GM12892 (cell line): ENCODE measurements at regions not wholly inside any gene's neighbourhood (a gene's known extent, or its start where the extent isn't known, plus 50 kb on each side); places are given as distances from the start of the nearest gene placed in this dataset.
"Not testable (repeated sequence)": the region's sequence is repeated elsewhere in the genome, so short reads cannot be mapped to it uniquely, and the experiment has no call there.

ENCODE experiments used
- DNase-seq: peaks from one replicate; pipeline ENCODE4 v3.0.0; 2011; ENCODE audit not compliant: insufficient read length
- FAIRE-seq: peaks from 2 replicates; lab custom pipeline; 2011; peaks lifted over from hg19 to GRCh38; lab: Jason Lieb, UNC
- POLR2A ChIP-seq: IDR thresholded peaks from 2 replicates; pipeline ENCODE4 v1.6.1; 2011; ENCODE audit warnings: low read depth, low read length, control low read depth
- POLR2AphosphoS5 ChIP-seq: IDR thresholded peaks from 2 replicates; pipeline ENCODE4 v1.6.1; 2011; ENCODE audit warnings: low read depth, low read length, control low read depth
- TAF1 ChIP-seq: IDR thresholded peaks from 2 replicates; pipeline ENCODE4 v1.6.1; 2011; ENCODE audit warnings: low read depth, mild to moderate bottlenecking, control low read depth, low read length, borderline replicate concordance

GRCh38 chr20:47428164-47428563 is 71.7 kb upstream of the ZMYND8 start:
- no peak for DNase-seq
- no peak for FAIRE-seq
- TF ChIP-seq TAF1 = no peak
- no peak for TF ChIP-seq POLR2A
- TF ChIP-seq POLR2AphosphoS5 = no peak

- DNase-seq (no peak), FAIRE-seq (no peak)
- TF ChIP-seq TAF1 (no peak), POLR2A (no peak)
Observed at GRCh38 chr20:47428851-47429336, 72.4 kb upstream of the ZMYND8 start.

DNA sequence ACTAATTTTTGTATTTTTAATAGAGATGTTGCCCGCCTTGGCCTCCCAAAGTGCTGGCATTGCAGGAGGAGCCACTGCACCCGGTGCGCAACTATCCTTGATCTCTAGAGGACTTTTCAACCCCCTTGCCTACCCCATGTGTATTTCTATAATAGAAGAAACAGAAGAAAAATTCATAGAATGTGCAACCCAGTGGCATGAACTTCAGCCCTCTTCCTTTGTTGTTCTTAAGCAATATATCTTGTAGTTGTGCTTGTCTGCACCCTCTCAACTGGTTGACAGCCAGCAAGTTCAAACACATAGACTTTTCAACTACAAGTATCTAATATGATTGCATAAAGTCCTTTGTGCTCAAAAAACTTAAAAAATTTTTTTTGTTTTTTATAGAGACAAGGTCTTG is 72.3 kb upstream of the NCOA3 start:
- FAIRE-seq (no peak), DNase-seq (no peak)
- TF ChIP-seq POLR2AphosphoS5 (no peak), POLR2A (no peak), TAF1 (no peak)

- FAIRE-seq (no peak), DNase-seq (no peak)
- no peak for TF ChIP-seq TAF1
- no peak for TF ChIP-seq POLR2A
- TF ChIP-seq POLR2AphosphoS5 = no peak
Observed at GRCh38 chr20:47430862-47431588, 70.7 kb upstream of the NCOA3 start.

GRCh38 chr20:47432834-47433210 is 68.9 kb upstream of the NCOA3 start:
- FAIRE-seq = no peak

DNA sequence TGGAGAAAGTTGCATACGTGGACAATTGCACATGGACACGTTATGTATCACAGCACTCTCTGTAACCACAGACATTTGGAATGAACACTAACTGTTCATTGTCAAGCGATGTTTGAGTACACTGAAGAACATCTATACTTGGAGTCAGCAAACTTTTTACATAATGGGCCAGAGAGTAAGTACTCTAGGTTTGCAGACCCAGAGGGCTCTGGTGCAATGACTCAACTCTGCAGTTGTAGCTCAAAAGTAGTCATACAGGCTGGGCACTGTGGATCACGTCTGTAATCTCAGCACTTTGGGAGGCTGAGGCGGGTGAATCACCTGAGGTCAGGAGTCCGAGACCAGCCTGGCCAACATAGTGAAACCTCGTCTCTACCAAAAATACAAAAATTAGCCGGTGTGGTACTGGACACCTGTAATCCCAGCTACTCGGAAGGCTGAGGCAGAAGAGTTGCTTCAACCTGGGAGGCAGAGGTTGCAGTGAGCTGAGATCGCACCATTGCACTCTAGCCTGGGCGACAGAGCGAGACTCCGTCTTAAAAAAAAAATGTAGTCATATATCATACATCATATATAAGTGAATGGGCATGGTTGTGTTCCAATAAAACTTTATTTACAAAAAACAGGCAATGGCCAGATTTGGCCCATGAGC is 67.4 kb upstream of the NCOA3 start:
- FAIRE-seq = peak; percentile 54
- not testable (repeated sequence) for DNase-seq
- 0 out of 2 replicates have a peak, but pooled peaks have one; percentile 43 for TF ChIP-seq POLR2A
- TF ChIP-seq POLR2AphosphoS5 = 0 out of 2 replicates have a peak, but pooled peaks have one; percentile 32

More at GRCh38 chr20:47432834-47433210, 68.9 kb upstream of the NCOA3 start:
- TF ChIP-seq TAF1 (no peak), POLR2AphosphoS5 (no peak), POLR2A (no peak)
- no peak for DNase-seq

GRCh38 chr20:47438464-47439381 is 63.0 kb upstream of the NCOA3 start:
- no peak; the same call in 1 of the 2 replicates for TF ChIP-seq POLR2AphosphoS5
- TF ChIP-seq POLR2A = peak; percentile 51; the same call in 1 of the 2 replicates
- TF ChIP-seq TAF1 = 0 out of 2 replicates have a peak, but pooled peaks have one; percentile 12

DNA sequence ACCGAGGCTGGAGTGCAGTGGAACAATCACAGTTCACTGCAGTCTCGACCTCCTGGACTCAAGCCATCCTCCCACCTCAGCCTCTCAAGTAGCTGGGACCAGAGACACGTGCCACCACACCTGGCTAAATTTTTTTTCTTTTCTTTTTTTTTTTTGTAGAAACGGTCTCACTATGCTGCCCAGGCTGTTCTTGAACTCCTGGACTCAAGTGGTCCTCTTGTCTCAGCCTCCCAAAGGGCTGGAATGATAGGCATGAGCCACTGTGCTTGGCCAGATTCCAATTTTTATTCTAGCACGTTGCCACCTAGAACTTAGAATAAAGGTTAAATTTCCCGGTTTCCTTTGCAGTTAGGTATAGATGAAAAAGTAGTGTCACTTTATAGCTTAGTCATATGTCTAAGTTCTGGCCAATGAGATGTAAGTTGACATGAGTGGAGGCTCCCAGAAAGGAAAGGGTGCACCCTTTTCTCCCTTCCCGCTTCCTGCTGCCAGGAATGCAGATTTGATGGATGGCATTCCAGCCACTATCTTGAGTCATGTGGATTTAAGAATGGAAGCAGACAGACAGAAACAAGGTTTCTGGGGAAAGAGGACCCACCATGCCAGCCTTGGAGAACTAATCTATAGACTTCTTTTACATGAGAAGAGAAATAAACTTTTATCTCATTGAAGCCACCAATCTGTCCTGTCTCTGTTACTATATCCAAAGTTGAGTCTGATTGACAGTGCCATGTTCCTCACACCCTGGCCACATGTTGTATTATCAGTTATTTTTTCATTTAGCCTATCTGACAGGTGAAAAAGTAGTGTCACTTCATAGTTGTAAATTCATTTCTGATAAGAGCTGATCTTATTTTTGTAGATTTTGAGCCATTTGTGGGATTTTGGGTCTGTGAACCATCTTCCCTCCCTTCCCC is 60.6 kb upstream of the NCOA3 start:
- TF ChIP-seq TAF1 (no peak), POLR2AphosphoS5 (no peak), POLR2A (no peak)
- FAIRE-seq = no peak
- DNase-seq = no peak

More at GRCh38 chr20:47438464-47439381, 63.0 kb upstream of the NCOA3 start:
- DNase-seq (peak; percentile 52), FAIRE-seq (peak; percentile 89)

DNA sequence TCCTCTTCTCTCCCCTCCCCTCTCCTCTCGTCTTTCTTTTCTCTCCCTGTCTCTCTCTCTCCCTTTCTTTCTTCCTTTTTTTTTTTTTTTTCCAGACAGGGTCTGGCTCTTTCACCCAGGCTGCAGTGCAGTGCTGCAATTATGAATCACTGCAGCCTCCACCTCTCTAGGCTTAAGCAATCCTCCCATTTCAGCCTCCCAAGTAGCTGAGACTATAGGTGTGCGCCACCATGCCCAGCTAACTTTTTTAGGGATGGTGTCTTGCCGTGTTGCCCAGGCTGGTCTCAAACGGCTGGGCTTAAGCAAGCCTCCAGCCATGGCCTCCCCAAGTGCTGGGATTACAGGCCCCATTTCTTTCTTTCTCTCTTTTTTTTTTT is 59.9 kb upstream of the NCOA3 start:
- FAIRE-seq = no peak

DNA sequence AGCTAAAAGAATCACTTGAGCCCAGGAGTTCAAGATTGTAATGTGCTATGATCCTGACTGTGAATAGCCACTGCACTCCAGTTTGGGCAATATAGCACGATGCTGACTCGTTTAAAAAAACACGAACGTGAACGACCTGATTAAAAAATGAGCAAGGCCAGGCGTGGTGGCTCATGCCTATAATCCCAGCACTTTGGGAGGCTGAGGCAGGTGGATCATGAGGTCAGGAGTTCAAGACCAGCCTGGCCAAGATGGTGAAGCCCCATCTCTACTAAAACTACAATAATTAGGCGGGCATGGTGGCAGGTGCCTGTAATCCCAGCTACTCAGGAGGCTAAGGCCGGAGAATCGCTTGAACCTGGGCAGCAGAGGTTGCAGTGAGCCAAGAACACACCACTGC is 58.6 kb upstream of the NCOA3 start:
- DNase-seq, FAIRE-seq: not testable (repeated sequence)

More for the DNA sequence above, 59.9 kb upstream of the NCOA3 start:
- TF ChIP-seq POLR2A = no peak
- no peak for TF ChIP-seq POLR2AphosphoS5
- no peak for TF ChIP-seq TAF1
- no peak for DNase-seq

GRCh38 chr20:47444584-47444983 is 57.1 kb upstream of the NCOA3 start:
- TF ChIP-seq POLR2A (no peak), POLR2AphosphoS5 (no peak), TAF1 (no peak)
- FAIRE-seq (no peak), DNase-seq (no peak)
